CMK (cell line): ENCODE measurements at regions not wholly inside any gene's neighbourhood (a gene's known extent, or its start where the extent isn't known, plus 50 kb on each side); places are given as distances from the start of the nearest gene placed in this dataset.
"Not testable (repeated sequence)": the region's sequence is repeated elsewhere in the genome, so short reads cannot be mapped to it uniquely, and the experiment has no call there.

ENCODE experiments used
- DNase-seq: peaks from one replicate; pipeline ENCODE4 v3.0.0-alpha.2; 2010; ENCODE audit warnings: low read depth

- DNase-seq: no peak
Observed at GRCh38 chr21:15614766-15615165, 115.0 kb upstream of the USP25 start.

GRCh38 chr21:15616864-15617574 is 112.8 kb upstream of the USP25 start:
- DNase-seq: no peak

GRCh38 chr21:15617964-15618363 is 111.8 kb upstream of the USP25 start:
- no peak for DNase-seq

GRCh38 chr21:15620892-15621291 is 108.9 kb upstream of the USP25 start:
- DNase-seq: no peak

- no peak for DNase-seq
Observed at GRCh38 chr21:15624646-15625045, 105.1 kb upstream of the USP25 start.

- DNase-seq: no peak
Observed at GRCh38 chr21:15625363-15625762, 104.4 kb upstream of the USP25 start.

- DNase-seq: no peak
Observed at GRCh38 chr21:15626031-15626430, 103.8 kb upstream of the USP25 start.

GRCh38 chr21:15627011-15627410 is 102.8 kb upstream of the USP25 start:
- no peak for DNase-seq

GRCh38 chr21:15627823-15628222 is 102.0 kb upstream of the USP25 start:
- DNase-seq: no peak

GRCh38 chr21:15631342-15631741 is 98.4 kb upstream of the USP25 start:
- DNase-seq: no peak

- DNase-seq: not testable (repeated sequence)
Observed at GRCh38 chr21:15634541-15634940, 95.2 kb upstream of the USP25 start.

GRCh38 chr21:15638856-15639549 is 90.8 kb upstream of the USP25 start:
- no peak for DNase-seq

GRCh38 chr21:15640113-15640512 is 89.7 kb upstream of the USP25 start:
- not testable (repeated sequence) for DNase-seq

GRCh38 chr21:15644489-15644888 is 85.3 kb upstream of the USP25 start:
- DNase-seq: no peak

- no peak for DNase-seq
Observed at GRCh38 chr21:15645830-15646229, 84.0 kb upstream of the USP25 start.

- DNase-seq: no peak
Observed at GRCh38 chr21:15650735-15651134, 79.0 kb upstream of the USP25 start.

GRCh38 chr21:15651172-15651571 is 78.6 kb upstream of the USP25 start:
- DNase-seq: no peak

- no peak for DNase-seq
Observed at GRCh38 chr21:15653710-15654109, 76.1 kb upstream of the USP25 start.

- no peak for DNase-seq
Observed at GRCh38 chr21:15654171-15654570, 75.6 kb upstream of the USP25 start.

GRCh38 chr21:15659753-15660422 is 69.9 kb upstream of the USP25 start:
- no peak for DNase-seq

- no peak for DNase-seq
Observed at GRCh38 chr21:15660423-15660804, 69.4 kb upstream of the USP25 start.

GRCh38 chr21:15667010-15667409 is 62.8 kb upstream of the USP25 start:
- DNase-seq: no peak

GRCh38 chr21:15667819-15668218 is 62.0 kb upstream of the USP25 start:
- DNase-seq: no peak
